Suprapubic skin (tissue), 3 donors: ENCODE measurements at regions not wholly inside any gene's neighbourhood (a gene's known extent, or its start where the extent isn't known, plus 50 kb on each side); places are given as distances from the start of the nearest gene placed in this dataset.

Source experiments
- CTCF ChIP-seq, 2 donors: fragments of 200-600 bp in 1 of 2; fragments of 450-650 bp in 1 of 2; sonication (generic) in 1 of 2; IDR thresholded peaks; one replicate each; pipeline ENCODE4 v1.5.1; 2016 to 2019; ENCODE audit warnings: antibody characterized with exemption in 2 of 2, mild to moderate bottlenecking in 1 of 2, moderate library complexity in 1 of 2
- POLR2A ChIP-seq, 2 donors: fragments of 450-650 bp; IDR thresholded peaks; one replicate each; pipeline ENCODE4 v1.6.1; 2017; ENCODE audit warnings: antibody characterized with exemption in 2 of 2, mild to moderate bottlenecking in 2 of 2, moderate library complexity in 2 of 2

- TF ChIP-seq CTCF (IDR thresholded peaks at IDR 0.05) = no peak
- TF ChIP-seq POLR2A (IDR thresholded peaks at IDR 0.05) = no peak
These were observed 104.3 kb downstream of the VPREB1 start for GRCh38 chr22:22348815-22349454.
